ENCODE measurements at regions not wholly inside any gene's neighbourhood (a gene's known extent, or its start where the extent isn't known, plus 50 kb on each side); places are given as distances from the start of the nearest gene placed in this dataset.

DNA sequence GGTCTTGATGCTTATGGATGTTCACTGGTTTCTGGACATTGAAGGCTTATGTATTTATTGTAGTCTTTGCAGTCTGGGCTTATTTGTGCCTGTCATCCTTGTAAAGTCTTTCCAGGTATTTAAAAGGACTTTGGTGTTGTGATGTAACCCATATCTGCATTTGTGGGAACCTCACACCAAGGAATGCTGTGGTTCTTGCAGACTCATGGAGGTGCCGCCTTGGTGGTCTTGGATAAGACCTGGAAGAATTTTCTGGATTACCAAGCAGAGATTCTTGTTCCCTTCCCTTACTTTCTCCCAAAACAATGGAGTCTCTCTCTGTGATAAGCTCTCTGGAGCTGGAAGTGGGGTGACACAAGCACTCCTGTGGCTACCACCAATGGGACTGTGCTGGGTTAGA lies 363.5 kb upstream of the NECTIN3 start:
- no peaks in the 10 kb centered on the region for H3K9me3 ChIP-seq
- no peaks in the 10 kb centered on the region for H3K4me1 ChIP-seq
- H3K4me3 ChIP-seq, result no peak overlapping the region
- no peak for DNase-seq (ENCODE audit: low spot score)
- H3K27me3 ChIP-seq, result no peaks in the 10 kb centered on the region
- no peak overlapping the region for H3K27ac ChIP-seq
- TF ChIP-seq, protein P1, sequence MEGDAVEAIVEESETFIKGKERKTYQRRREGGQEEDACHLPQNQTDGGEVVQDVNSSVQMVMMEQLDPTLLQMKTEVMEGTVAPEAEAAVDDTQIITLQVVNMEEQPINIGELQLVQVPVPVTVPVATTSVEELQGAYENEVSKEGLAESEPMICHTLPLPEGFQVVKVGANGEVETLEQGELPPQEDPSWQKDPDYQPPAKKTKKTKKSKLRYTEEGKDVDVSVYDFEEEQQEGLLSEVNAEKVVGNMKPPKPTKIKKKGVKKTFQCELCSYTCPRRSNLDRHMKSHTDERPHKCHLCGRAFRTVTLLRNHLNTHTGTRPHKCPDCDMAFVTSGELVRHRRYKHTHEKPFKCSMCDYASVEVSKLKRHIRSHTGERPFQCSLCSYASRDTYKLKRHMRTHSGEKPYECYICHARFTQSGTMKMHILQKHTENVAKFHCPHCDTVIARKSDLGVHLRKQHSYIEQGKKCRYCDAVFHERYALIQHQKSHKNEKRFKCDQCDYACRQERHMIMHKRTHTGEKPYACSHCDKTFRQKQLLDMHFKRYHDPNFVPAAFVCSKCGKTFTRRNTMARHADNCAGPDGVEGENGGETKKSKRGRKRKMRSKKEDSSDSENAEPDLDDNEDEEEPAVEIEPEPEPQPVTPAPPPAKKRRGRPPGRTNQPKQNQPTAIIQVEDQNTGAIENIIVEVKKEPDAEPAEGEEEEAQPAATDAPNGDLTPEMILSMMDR (IDR thresholded peaks at IDR 0.05), result no peak
- H3K36me3 ChIP-seq, result no peaks in the 10 kb centered on the region

DNA sequence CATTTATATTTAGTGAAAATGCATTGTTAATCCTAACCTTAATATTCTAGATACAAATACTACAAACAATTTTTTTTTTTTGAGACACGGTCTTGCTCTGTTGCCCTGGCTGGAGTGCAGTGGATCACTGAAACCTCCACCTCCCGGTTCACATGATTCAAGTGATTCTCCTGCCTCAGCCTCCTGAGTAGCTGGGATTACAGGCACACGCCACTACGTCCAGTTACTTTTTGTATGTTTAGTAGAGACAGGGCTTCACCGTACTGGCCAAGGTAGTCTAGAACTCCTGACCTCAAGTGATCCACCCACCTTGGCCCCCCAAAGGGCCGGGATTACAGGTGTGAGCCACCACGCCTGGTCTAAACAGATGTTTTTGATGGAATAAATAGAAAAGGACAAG lies 361.5 kb upstream of the NECTIN3 start:
- Histone ChIP-seq H3K27ac (no peak overlapping the region), H3K4me3 (no peak overlapping the region), H3K27me3 (no peaks in the 10 kb centered on the region), H3K4me1 (no peaks in the 10 kb centered on the region), H3K36me3 (no peaks in the 10 kb centered on the region), H3K9me3 (no peaks in the 10 kb centered on the region)
- DNase-seq (ENCODE audit: low spot score), result no peak
- TF ChIP-seq, protein P1 (IDR thresholded peaks at IDR 0.05), result no peak

DNA sequence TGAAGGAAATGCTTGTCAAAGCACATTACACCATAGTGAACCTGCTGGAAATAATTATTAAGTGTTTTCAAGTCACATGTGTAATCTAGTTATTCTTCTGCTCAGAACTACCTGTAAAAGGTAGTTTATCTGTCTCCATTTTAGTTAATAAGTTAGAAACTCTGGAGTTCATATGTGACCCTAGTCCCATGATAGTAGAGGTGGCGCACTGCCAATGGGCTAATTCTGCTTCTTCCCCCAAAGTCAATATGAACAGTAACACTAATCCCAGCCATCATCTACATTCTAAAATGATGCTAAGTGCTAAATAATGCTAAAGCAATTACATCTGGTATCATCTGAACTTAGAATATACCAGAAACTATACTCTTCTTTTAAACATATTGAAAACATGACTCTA lies 361.0 kb upstream of the NECTIN3 start:
- DNase-seq (ENCODE audit: low spot score), result no peak
- TF ChIP-seq, protein P1 (IDR thresholded peaks at IDR 0.05), result no peak
- Histone ChIP-seq H3K27me3 (no peaks in the 10 kb centered on the region), H3K27ac (no peak overlapping the region), H3K4me1 (no peaks in the 10 kb centered on the region), H3K9me3 (no peaks in the 10 kb centered on the region), H3K4me3 (no peak overlapping the region), H3K36me3 (no peaks in the 10 kb centered on the region)

DNA sequence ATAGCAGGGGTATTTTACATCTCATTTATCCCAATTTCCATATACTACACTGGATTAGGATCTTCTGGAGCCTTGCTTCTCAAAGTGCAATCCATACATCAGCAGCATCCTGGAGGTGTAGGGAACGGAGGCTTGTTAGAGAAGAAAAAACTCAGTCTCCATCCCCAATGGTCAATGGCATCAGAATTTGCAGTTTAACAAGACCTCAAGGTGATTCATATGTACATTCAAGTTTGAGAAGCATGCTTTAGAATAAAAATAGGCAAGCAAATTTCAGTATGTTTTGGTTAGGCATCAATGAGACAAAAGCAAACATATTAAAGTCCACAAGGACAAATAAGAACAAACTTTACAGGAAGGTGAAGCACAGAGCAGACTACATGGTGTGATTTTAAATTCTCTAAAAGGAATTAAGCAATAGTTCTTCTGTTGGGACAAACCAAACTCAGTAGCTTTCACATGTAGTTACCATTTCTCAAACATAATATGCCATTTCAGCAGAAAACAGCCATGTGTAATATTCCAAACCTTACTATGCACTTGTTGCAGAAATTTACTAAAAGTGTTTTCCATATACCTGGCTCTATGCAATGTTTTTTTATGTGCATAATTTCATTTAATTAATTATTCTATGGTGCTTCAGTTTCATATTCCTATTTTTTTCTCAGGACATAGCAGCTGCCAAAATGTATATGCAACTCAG lies 360.3 kb upstream of the NECTIN3 start:
- DNase-seq (ENCODE audit: low spot score), result no peak

DNA sequence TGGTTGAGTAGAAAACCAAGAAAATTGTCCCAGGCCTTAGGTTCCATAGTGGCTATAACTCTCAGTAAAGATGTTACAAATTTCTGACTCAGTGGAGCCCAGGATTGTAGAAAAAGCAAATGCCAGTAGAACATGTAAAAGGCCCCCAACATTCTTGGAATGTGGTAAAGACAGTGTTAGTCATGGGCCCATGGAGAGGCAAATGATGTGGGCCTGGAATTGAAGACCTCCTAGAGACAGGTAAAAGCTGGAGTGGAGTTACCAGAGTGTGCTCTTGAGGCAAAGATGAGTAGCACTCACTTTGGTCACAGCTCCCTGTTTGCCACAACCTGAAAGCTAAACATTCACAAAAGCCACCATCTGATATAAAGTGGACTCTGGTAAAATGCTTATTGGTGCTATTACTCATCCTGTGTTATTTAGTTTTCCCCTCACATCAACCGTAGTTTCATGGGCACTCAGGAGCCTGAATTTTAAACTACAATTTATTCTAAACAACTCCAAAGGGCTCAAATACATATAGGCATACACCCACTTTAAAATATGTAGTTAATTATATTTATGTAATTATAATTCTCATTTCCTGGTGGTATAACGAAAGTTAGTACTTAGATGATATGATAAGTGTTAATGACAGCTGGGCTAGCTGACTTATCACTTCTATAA lies 359.6 kb upstream of the NECTIN3 start:
- Histone ChIP-seq H3K27ac (no peak overlapping the region), H3K36me3 (no peaks in the 10 kb centered on the region), H3K4me3 (no peak overlapping the region), H3K27me3 (no peaks in the 10 kb centered on the region), H3K4me1 (no peaks in the 10 kb centered on the region), H3K9me3 (no peaks in the 10 kb centered on the region)
- TF ChIP-seq, protein P1 (IDR thresholded peaks at IDR 0.05), result no peak
- no peak for DNase-seq (ENCODE audit: low spot score)

More for the DNA sequence above, 360.3 kb upstream of the NECTIN3 start:
- Histone ChIP-seq H3K27ac (no peak overlapping the region), H3K4me3 (no peak overlapping the region), H3K9me3 (no peaks in the 10 kb centered on the region), H3K36me3 (no peaks in the 10 kb centered on the region), H3K4me1 (no peaks in the 10 kb centered on the region), H3K27me3 (no peaks in the 10 kb centered on the region)
- TF ChIP-seq, protein P1 (IDR thresholded peaks at IDR 0.05), result no peak

Data from right atrium auricular region (tissue), 2 donors.